Fibroblast of lung (primary cell): ENCODE measurements at regions not wholly inside any gene's neighbourhood (a gene's known extent, or its start where the extent isn't known, plus 50 kb on each side); places are given as distances from the start of the nearest gene placed in this dataset.

ENCODE experiments used
- EZH2 ChIP-seq: IDR thresholded peaks from 2 replicates; pipeline ENCODE4 v1.5.1; 2012; ENCODE audit warnings: low read length, control low read depth, mild to moderate bottlenecking; ENCODE audit errors: missing control alignments
- TF ChIP-seq, protein P1 (sequence below), 2 donors: IDR thresholded peaks in 1 of 2; conservative IDR thresholded peaks in 1 of 2; 1 replicate in 1 of 2; 2 replicates in 1 of 2; pipeline ENCODE4 v1.5.1; 2011 to 2012; ENCODE audit warnings: low read length in 2 of 2, control low read depth in 1 of 2, inconsistent platforms in 1 of 2, low read depth in 1 of 2, mild to moderate bottlenecking in 1 of 2

DNA sequence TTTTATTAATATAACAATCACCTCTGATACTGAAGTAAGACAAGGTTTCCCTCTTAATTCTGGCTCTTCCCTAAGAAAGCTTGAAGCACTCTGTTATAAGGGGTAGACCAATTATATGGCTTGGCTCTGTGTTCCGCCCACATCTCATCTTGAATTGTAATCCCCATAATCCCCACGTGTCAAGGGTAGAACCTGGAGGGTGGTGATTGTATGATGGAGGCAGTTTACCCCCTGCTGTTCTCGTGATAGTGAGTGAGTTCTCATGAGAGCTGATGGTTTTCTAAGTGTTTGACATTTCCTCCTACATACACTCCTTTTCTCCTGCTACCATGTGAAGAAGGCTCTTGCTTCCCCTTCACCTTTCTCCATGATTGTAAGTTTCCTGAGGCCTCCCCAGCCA is 363.8 kb upstream of the PCDH20 start:
- TF ChIP-seq, protein P1, sequence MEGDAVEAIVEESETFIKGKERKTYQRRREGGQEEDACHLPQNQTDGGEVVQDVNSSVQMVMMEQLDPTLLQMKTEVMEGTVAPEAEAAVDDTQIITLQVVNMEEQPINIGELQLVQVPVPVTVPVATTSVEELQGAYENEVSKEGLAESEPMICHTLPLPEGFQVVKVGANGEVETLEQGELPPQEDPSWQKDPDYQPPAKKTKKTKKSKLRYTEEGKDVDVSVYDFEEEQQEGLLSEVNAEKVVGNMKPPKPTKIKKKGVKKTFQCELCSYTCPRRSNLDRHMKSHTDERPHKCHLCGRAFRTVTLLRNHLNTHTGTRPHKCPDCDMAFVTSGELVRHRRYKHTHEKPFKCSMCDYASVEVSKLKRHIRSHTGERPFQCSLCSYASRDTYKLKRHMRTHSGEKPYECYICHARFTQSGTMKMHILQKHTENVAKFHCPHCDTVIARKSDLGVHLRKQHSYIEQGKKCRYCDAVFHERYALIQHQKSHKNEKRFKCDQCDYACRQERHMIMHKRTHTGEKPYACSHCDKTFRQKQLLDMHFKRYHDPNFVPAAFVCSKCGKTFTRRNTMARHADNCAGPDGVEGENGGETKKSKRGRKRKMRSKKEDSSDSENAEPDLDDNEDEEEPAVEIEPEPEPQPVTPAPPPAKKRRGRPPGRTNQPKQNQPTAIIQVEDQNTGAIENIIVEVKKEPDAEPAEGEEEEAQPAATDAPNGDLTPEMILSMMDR (conservative IDR thresholded peaks at IDR 0.05 in 1 of 2, IDR thresholded peaks at IDR 0.05 in 1 of 2; ENCODE audit: low read depth in 1 of 2, low read length in 2 of 2), result no peak
- TF ChIP-seq EZH2, result no peak
